Uterus (tissue), 2 donors: ENCODE measurements at regions not wholly inside any gene's neighbourhood (a gene's known extent, or its start where the extent isn't known, plus 50 kb on each side); places are given as distances from the start of the nearest gene placed in this dataset.

Experiments
- CTCF ChIP-seq, 4 experiments: fragments of 200-600 bp in 2 of 4; fragments of 450-650 bp in 2 of 4; sonication (generic) in 2 of 4; IDR thresholded peaks; one replicate each; pipeline ENCODE4 v1.5.1; 2016 to 2019; ENCODE audit warnings: antibody characterized with exemption in 4 of 4, mild to moderate bottlenecking in 2 of 4, moderate library complexity in 1 of 4
- POLR2A ChIP-seq, 2 donors: fragments of 450-650 bp; IDR thresholded peaks; one replicate each; pipeline ENCODE4 v1.6.1; 2016; ENCODE audit warnings: antibody characterized with exemption in 2 of 2, mild to moderate bottlenecking in 1 of 2, moderate library complexity in 1 of 2

- TF ChIP-seq CTCF (IDR thresholded peaks at IDR 0.05) (no peak), POLR2A (IDR thresholded peaks at IDR 0.05) (no peak)
These were observed 126.8 kb upstream of the CPM start for GRCh38 chr12:69059465-69060457.
